ENCODE measurements at regions not wholly inside any gene's neighbourhood (a gene's known extent, or its start where the extent isn't known, plus 50 kb on each side); places are given as distances from the start of the nearest gene placed in this dataset.
"Not testable (repeated sequence)": the region's sequence is repeated elsewhere in the genome, so short reads cannot be mapped to it uniquely, and the experiment has no call there.

- TF ChIP-seq CTCF, POLR2A (IDR thresholded peaks at IDR 0.05): not testable (repeated sequence)
These were observed 186.9 kb upstream of the NLRP1 start for GRCh38 chr17:5771271-5771577.

All from Peyer's patch (tissue), 4 donors.